ENCODE measurements at regions not wholly inside any gene's neighbourhood (a gene's known extent, or its start where the extent isn't known, plus 50 kb on each side); places are given as distances from the start of the nearest gene placed in this dataset.
A peak's percentile ranks its signal among the peaks of the same experiment; 100 is the strongest.

DNA sequence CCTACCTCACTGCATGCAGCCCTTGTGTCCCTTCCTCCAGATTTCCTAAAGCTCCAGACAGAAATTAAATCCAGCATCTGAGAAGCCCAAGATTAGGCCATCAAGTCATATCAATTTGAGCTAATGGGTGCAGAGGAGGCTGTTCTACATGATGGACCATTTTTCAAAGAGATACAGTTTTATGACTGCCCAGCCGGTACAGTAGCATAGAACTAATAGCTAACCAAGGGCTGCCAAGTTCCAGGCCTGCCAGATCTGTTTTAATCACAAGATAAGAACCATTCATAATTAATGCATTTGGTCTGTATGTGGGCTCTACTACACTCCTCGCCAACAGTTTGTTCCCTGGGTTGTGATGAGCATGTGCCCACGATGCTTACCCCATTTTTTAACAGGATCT lies 64.9 kb downstream of the PABIR2 start:
- Mint-ChIP-seq H3K27me3 (peaks cover 36% of the 10 kb centered on the region), H3K36me3 (ENCODE audit: low read depth) (no peaks in the 10 kb centered on the region), H3K4me1 (ENCODE audit: low read depth) (no peaks in the 10 kb centered on the region), H3K9me3 (no peaks in the 10 kb centered on the region), H3K27ac (no peak overlapping the region), H3K4me3 (no peak overlapping the region)
- DNase-seq, result no peak

DNA sequence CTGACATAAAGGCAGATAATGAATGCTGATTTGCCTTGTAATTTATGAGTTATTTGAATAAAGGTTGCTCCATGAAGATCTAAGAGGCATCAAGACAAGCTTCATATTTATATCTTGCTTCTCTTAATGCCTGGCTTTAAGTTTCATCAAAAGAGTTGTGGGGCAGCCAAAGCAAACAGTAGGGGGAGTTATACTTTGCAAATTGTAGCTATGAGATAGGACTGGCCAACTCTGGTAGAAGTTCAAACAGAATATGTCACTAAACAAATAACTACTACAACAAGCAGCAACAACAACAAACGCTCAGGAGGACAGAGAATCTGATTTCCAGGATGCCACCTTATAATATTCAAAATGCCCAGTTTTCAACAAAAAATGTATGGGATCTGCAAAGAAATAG lies 69.1 kb upstream of the PLAC1 start:
- no peaks in the 10 kb centered on the region for H3K36me3 Mint-ChIP-seq (ENCODE audit: low read depth)
- DNase-seq, result no peak
- no peak overlapping the region for H3K27ac Mint-ChIP-seq
- H3K27me3 Mint-ChIP-seq, result peaks cover 32% of the 10 kb centered on the region
- H3K4me1 Mint-ChIP-seq (ENCODE audit: low read depth), result no peaks in the 10 kb centered on the region
- no peaks in the 10 kb centered on the region for H3K9me3 Mint-ChIP-seq
- H3K4me3 Mint-ChIP-seq, result no peak overlapping the region

DNA sequence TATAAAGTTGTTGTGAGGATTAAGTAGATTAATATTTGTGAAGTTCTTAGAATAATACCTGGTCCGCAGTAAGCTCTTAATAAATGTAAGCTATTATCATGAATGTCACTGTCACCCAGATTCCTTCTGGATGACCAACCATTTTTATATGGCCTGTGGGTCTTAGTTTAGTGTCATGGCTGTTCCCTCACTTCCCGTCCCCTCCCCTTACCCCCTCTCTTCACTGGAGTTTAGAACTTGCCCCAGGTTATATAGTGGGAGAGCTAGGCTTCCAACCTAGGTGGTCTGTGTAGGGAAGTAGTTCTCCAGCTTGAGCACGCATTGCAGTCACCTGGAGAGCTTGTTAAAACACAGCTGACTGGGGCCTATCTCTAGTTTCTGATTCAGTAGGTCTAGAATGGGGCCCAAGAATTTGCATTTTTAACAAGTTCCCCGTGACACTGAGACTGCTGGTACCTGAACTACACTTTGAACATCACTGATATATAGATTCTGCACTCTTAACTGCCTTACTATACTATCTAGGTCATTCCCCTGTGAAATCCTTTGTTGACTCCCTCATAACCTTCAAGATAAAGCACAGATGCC lies 66.9 kb upstream of the PLAC1 start:
- no peaks in the 10 kb centered on the region for H3K36me3 Mint-ChIP-seq (ENCODE audit: low read depth)
- H3K4me3 Mint-ChIP-seq, result no peak overlapping the region
- no peaks in the 10 kb centered on the region for H3K9me3 Mint-ChIP-seq
- H3K27ac Mint-ChIP-seq, result no peak overlapping the region
- H3K4me1 Mint-ChIP-seq (ENCODE audit: low read depth), result no peaks in the 10 kb centered on the region
- no peak for DNase-seq
- H3K27me3 Mint-ChIP-seq, result peaks cover 37% of the 10 kb centered on the region

DNA sequence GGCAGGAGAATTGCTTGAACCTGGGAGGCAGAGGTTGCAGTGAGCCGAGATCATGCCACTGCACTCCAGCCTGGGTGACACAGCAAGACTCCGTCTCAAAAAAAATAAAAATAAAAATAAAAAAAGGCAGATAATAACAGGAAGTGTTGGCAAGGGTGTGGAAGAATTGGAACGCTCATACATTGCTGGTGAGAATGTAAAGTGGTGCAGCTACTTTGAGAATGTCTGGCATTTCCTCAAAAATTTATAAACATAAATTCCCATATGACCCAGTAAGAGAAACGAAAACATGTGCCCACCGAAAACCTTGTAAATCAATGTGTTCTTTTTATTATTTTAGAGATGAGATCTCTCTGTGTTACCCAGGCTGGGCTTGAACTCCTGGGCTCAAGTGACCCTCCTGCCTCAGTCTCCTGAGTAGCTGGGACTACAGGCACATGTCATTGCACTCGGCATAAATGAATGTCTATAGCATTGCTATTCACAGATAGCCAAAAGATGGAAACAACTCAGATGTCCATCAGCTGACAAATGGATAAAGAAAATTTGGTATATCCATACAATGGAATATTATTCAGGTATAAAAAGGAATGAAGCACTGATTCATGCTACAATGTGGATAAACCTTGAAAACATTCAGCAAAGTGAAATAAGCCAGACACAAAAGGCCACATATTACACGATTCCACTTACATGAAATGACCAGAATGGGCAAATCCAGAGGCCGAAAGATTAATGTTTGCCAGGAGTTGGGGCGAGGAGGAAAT lies 63.7 kb upstream of the PLAC1 start:
- H3K4me3 Mint-ChIP-seq, result no peak overlapping the region
- H3K27me3 Mint-ChIP-seq, result peaks cover 25% of the 10 kb centered on the region
- DNase-seq, result no peak
- H3K9me3 Mint-ChIP-seq, result no peaks in the 10 kb centered on the region
- H3K27ac Mint-ChIP-seq, result no peak overlapping the region
- H3K36me3 Mint-ChIP-seq (ENCODE audit: low read depth), result no peaks in the 10 kb centered on the region
- peaks cover 24% of the 10 kb centered on the region for H3K4me1 Mint-ChIP-seq (ENCODE audit: low read depth)

DNA sequence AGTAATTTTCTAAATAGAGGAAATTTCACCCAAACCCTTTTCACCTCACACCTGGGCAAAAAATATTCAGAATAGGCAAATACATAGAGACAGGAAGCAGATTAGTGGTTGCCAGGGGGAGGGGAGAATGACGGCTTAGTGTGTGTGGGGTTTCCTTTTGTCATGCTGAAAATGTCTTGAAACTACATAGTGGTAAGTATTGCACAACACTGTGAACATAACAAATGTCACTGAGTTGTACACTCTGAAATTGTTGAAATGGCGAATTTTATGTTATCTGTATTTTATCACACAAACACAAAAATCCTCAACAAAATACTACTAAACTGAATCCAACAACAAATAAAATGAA lies 60.7 kb upstream of the PLAC1 start:
- H3K4me1 Mint-ChIP-seq (ENCODE audit: low read depth), result peaks cover 26% of the 10 kb centered on the region
- H3K36me3 Mint-ChIP-seq (ENCODE audit: low read depth), result no peaks in the 10 kb centered on the region
- DNase-seq, result no peak
- peak overlapping the region; percentile 74 for H3K27ac Mint-ChIP-seq
- no peaks in the 10 kb centered on the region for H3K9me3 Mint-ChIP-seq
- H3K27me3 Mint-ChIP-seq, result peaks cover 31% of the 10 kb centered on the region
- H3K4me3 Mint-ChIP-seq, result no peak overlapping the region

- Mint-ChIP-seq H3K27ac (peak overlapping the region; percentile 74), H3K4me3 (no peak overlapping the region), H3K36me3 (ENCODE audit: low read depth) (no peaks in the 10 kb centered on the region), H3K4me1 (ENCODE audit: low read depth) (peaks cover 26% of the 10 kb centered on the region), H3K9me3 (no peaks in the 10 kb centered on the region), H3K27me3 (peaks cover 35% of the 10 kb centered on the region)
- no peak for DNase-seq
These were observed 60.1 kb upstream of the PLAC1 start for GRCh38 chrX:134718105-134718965.

- Mint-ChIP-seq H3K27ac (peak overlapping the region; percentile 45), H3K4me1 (ENCODE audit: low read depth) (peaks cover 26% of the 10 kb centered on the region), H3K27me3 (peaks cover 41% of the 10 kb centered on the region), H3K36me3 (ENCODE audit: low read depth) (no peaks in the 10 kb centered on the region), H3K9me3 (no peaks in the 10 kb centered on the region), H3K4me3 (no peak overlapping the region)
- no peak for DNase-seq
These were observed 59.4 kb upstream of the PLAC1 start for GRCh38 chrX:134717698-134718097.

DNA sequence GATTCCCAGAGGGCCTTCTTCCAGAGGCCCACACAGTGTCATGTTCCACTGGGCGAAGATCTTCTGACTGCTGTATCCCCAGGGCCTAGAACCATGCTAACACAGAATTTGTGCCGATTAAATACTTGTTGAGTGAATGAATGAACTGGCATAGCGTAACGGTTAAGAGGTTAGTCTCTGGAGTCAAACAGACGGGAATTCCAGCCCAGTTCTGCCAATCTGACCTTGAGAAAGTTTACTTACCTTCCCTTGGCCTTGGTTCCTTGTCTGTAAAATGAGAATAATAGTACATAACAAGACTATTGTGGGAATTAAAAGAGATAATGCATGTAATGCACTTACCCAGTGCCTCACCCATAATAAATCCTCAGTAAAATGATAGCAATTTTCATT lies 58.3 kb upstream of the PLAC1 start:
- Mint-ChIP-seq H3K27ac (no peak overlapping the region), H3K4me3 (no peak overlapping the region), H3K4me1 (ENCODE audit: low read depth) (peaks cover 32% of the 10 kb centered on the region), H3K9me3 (no peaks in the 10 kb centered on the region), H3K27me3 (peaks cover 49% of the 10 kb centered on the region), H3K36me3 (ENCODE audit: low read depth) (no peaks in the 10 kb centered on the region)
- DNase-seq, result no peak

GRCh38 chrX:134715930-134716619 lies 57.8 kb upstream of the PLAC1 start:
- no peak overlapping the region for H3K27ac Mint-ChIP-seq
- H3K4me1 Mint-ChIP-seq (ENCODE audit: low read depth), result peaks cover 32% of the 10 kb centered on the region
- no peaks in the 10 kb centered on the region for H3K9me3 Mint-ChIP-seq
- DNase-seq, result no peak
- no peak overlapping the region for H3K4me3 Mint-ChIP-seq
- peaks cover 52% of the 10 kb centered on the region for H3K27me3 Mint-ChIP-seq
- H3K36me3 Mint-ChIP-seq (ENCODE audit: low read depth), result no peaks in the 10 kb centered on the region

DNA sequence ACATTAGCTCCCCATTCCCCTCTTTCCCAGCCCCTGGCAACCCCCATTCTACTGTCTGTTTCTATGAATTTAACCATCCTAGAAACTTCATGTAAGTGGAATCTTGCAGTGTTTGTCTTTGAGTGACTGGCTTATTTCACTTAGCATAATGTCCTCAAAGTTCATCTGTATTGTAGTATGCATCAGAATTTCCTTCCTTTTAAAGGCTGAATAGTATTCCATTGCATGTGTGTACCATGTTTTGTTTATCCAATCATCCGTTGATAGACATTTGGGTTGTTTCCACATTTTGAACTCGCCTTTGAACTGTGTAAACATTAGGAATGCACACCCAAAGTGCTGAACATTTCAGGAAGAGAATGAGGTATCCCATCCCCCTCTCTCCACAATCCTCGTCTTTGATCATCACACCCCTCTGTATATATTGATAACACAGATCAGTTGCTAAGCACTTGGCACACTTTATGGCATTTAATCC lies 56.4 kb upstream of the PLAC1 start:
- H3K9me3 Mint-ChIP-seq, result no peaks in the 10 kb centered on the region
- peaks cover 30% of the 10 kb centered on the region for H3K4me1 Mint-ChIP-seq (ENCODE audit: low read depth)
- peaks cover 50% of the 10 kb centered on the region for H3K27me3 Mint-ChIP-seq
- H3K4me3 Mint-ChIP-seq, result no peak overlapping the region
- no peak overlapping the region for H3K27ac Mint-ChIP-seq
- H3K36me3 Mint-ChIP-seq (ENCODE audit: low read depth), result no peaks in the 10 kb centered on the region
- DNase-seq, result no peak

- peaks cover 50% of the 10 kb centered on the region for H3K27me3 Mint-ChIP-seq
These were observed 55.4 kb upstream of the PLAC1 start for GRCh38 chrX:134713618-134714107.

GRCh38 chrX:134712272-134712671 lies 54.0 kb upstream of the PLAC1 start:
- Mint-ChIP-seq H3K36me3 (ENCODE audit: low read depth) (no peaks in the 10 kb centered on the region), H3K27ac (no peak overlapping the region), H3K27me3 (peaks cover 56% of the 10 kb centered on the region), H3K4me1 (ENCODE audit: low read depth) (peaks cover 10% of the 10 kb centered on the region), H3K4me3 (no peak overlapping the region), H3K9me3 (no peaks in the 10 kb centered on the region)
- no peak for DNase-seq

More at GRCh38 chrX:134713618-134714107, 55.4 kb upstream of the PLAC1 start:
- Mint-ChIP-seq H3K9me3 (no peaks in the 10 kb centered on the region), H3K36me3 (ENCODE audit: low read depth) (no peaks in the 10 kb centered on the region), H3K4me1 (ENCODE audit: low read depth) (peaks cover 24% of the 10 kb centered on the region), H3K27ac (no peak overlapping the region), H3K4me3 (no peak overlapping the region)
- no peak for DNase-seq

DNA sequence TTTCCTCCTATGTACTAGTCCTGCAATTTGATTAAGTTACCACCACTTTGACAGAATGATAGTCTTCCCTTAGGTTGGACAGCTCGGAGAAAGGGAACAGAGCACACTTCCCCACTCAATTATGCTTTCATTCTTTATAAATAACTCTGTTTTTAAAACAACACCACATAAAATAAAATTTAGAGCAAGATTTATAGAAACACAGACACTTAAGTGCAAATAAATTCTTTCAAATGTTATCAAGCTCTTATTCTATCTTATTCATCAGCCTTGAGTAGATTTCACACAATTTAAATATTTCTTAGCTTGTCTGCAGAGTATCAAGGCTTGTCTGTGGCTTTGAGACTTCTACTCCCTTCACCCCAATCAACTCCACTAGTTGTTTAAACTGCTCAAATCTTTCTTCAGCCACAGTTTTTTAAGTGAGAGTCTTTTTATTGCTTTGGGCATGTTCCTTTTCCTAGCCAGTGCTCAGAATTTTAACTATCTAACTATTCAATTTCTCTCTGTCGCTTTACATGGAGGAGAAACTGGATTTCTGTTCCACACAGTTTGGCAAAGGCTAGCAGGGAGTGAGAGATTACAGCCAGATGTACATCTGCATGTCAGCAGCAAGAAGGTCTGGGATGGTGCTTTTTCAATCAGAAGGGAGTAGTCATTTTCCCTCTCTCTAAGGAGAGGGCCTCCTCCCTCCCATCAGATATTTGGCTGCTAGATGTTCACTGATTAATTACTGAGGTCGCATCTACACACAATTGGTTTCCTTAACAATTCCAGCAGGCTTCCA lies 53.1 kb upstream of the PLAC1 start:
- H3K27me3 Mint-ChIP-seq, result peaks cover 49% of the 10 kb centered on the region
- H3K9me3 Mint-ChIP-seq, result no peaks in the 10 kb centered on the region
- no peak for DNase-seq
- no peak overlapping the region for H3K27ac Mint-ChIP-seq
- H3K4me1 Mint-ChIP-seq (ENCODE audit: low read depth), result peaks cover 7% of the 10 kb centered on the region
- no peak overlapping the region for H3K4me3 Mint-ChIP-seq
- no peaks in the 10 kb centered on the region for H3K36me3 Mint-ChIP-seq (ENCODE audit: low read depth)
